ENCODE measurements at regions not wholly inside any gene's neighbourhood (a gene's known extent, or its start where the extent isn't known, plus 50 kb on each side); places are given as distances from the start of the nearest gene placed in this dataset.
"Not testable (repeated sequence)": the region's sequence is repeated elsewhere in the genome, so short reads cannot be mapped to it uniquely, and the experiment has no call there.

GRCh38 chr10:33861016-33861704, 526.7 kb upstream of the NRP1 start:
- no peak for DNase-seq (ENCODE audit: low spot score)

GRCh38 chr10:33860552-33860951, 526.1 kb upstream of the NRP1 start:
- DNase-seq (ENCODE audit: low spot score): no peak

DNA sequence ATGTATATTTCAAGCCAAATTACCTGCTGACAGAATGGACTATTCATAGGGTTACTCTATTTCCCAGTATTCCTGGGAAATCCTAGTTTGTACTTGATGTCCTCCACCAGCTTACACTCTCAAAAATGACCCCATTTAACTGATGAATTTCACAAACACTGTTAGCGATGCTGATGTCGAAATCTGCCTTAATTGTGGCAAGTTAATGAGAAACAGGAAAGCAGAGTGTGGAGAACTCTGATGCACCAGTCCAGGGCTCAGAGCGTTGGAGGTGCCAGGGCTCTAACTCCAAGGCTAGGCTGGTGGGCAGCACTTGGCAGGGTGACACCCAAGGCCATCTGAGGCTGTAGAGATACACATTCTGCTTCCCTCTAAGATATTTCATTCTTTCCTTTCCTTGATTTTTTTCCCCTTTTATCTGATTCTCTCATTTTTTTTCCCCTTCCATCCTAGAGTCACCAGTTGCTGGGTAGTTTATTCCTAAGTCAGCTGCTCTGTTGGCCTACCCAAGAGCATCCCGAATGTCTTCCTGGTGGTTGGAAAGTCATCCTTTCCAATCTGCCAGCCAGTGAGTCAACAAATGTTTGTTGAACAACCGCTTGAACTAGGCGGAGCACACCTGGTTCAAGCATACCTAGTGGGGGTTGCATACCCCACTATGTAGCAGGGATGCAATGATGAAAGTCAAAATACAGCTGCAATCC, 525.0 kb upstream of the NRP1 start:
- DNase-seq (ENCODE audit: low spot score): no peak

- DNase-seq (ENCODE audit: low spot score): no peak
Measured at GRCh38 chr10:33858326-33858725, 523.9 kb upstream of the NRP1 start.

DNA sequence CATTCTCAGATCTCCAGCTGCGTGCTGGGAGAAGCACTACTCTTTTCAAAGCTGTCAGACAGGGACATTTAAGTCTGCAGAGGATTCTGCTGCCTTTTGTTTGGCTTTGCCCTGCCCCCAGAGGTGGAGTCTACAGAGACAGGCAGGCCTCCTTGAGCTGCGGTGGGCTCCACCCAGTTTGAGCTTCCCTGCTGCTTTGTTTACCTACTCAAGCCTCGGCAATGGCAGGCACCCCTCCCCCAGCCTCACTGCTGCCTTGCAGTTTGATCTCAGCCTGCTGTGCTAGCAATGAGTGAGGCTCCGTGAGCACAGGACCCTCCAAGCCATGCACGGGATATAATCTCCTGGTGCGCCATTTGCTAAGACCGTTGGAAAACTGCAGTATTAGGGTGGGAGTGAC, 518.8 kb upstream of the NRP1 start:
- not testable (repeated sequence) for DNase-seq (ENCODE audit: low spot score)

DNA sequence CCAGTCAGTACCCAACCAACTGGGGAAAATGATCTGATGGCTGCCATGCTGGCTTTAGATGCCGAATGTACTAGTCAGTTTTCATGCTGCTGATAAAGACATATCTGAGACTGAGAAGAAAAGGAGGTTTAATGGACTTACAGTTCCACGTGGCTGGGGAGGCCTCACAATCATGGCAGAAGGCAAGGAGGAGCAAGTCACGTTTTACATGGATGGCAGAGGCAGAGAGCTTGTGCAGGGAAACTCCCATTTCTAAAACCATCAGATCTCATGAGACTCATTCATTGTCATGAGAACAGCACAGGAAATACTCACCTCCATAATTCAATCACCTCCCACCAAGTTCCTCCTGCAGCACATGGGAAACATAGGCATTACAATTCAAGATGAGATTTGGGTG, 508.9 kb upstream of the NRP1 start:
- DNase-seq (ENCODE audit: low spot score): no peak

- DNase-seq (ENCODE audit: low spot score): no peak
Measured at GRCh38 chr10:33841678-33842077, 507.2 kb upstream of the NRP1 start.

- DNase-seq (ENCODE audit: low spot score): no peak
Measured at GRCh38 chr10:33838731-33839130, 504.3 kb upstream of the NRP1 start.

DNA sequence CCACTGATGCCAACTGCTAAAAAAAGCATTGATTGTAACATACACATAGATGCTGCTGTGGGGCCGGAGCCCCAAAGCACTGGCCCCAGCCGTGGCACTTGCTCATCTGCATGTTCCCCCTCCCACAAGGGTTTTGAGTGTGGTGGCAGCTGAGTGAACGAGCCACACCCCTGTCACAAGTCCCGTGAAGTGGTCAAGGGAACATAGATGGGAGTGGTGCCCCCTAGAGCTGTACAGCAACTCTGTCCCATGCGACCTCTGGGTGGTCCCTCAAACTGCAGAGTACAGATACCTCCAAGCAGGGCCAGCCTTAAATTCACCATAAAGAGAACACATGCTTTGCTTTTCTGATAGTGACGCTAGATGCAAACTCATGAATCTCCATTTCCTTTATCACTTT, 503.3 kb upstream of the NRP1 start:
- DNase-seq (ENCODE audit: low spot score): no peak

DNA sequence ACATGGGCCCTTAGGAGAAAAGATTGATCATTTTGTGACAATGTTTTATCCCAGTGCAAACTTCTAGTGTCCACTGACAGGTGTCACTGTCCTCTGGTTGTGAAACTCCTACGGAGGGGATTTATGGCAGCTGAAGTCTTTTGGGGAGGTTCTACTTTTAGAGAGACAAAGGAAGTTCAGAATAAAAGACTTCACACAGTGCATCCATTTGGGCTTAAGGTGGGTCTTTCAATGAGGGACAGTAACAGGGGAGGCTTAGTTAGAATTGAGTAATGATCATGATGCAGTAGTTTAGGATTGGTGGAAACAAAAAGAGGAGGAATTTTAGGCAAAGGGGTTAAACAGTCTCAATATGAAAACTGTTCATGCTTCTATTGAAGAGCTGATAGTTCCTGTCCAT, 501.1 kb upstream of the NRP1 start:
- DNase-seq (ENCODE audit: low spot score): no peak

GRCh38 chr10:33833566-33833965, 499.1 kb upstream of the NRP1 start:
- DNase-seq (ENCODE audit: low spot score): no peak

GRCh38 chr10:33832124-33832787, 497.8 kb upstream of the NRP1 start:
- DNase-seq (ENCODE audit: low spot score): no peak

DNA sequence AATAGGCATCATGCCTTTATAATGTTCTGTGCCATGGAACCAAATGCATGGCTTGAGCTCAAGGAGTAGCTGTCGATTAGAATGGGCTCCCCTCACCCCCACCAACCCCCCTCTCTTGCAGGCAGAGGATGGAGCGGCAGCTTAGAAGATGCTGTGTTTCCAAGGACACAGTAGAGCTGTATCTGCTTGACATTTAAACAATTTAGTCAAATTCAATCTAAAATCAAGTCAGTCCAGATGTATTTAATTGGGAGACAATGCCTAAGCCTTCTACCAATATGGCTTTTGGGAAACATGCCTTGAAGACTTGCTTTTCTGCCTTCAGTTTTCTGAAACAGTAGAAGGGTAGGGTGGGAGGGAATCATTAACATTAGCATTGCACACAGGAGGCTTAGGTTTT, 497.1 kb upstream of the NRP1 start:
- no peak for DNase-seq (ENCODE audit: low spot score)

- not testable (repeated sequence) for DNase-seq (ENCODE audit: low spot score)
Measured at GRCh38 chr10:33829899-33830298, 495.4 kb upstream of the NRP1 start.

GRCh38 chr10:33828592-33828991, 494.1 kb upstream of the NRP1 start:
- DNase-seq (ENCODE audit: low spot score): no peak

DNA sequence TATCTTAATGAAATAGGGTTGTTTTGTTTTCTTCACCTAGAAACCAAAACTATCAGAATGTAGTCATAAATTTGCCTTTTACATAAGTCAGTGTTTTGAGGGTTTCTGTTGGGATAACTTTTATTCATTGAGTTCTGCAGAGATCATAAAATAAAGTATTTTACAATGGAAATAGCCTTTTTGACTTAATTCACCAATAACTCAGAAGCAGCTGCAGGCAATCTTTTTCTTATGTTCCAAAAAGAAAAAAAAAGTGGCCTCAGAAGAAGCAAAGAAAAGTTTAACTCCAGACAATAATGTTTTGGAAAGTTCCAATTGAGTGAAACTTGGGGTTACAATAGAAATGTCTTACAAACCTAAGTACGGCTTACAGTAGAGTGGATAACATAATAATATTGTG, 491.7 kb upstream of the NRP1 start:
- no peak for DNase-seq (ENCODE audit: low spot score)

DNA sequence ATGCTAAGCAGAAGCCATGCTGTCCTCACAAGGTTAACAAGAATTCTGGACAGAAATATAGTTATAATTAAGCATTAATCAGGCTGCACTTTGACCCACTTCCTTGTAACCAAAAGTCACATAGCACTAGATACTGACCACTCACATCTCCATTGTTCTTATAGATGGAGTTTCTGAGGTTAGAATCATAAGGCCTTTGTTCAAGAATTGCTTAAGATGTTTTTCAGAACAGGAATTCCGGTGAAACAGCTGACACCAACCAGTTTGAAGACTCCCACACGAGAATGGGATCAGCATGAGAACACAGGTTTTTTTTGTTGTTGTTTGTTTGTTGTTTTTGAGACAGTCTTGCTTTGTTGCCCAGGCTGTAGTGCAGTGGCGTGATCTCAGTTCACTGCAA, 488.3 kb upstream of the NRP1 start:
- no peak for DNase-seq (ENCODE audit: low spot score)

DNA sequence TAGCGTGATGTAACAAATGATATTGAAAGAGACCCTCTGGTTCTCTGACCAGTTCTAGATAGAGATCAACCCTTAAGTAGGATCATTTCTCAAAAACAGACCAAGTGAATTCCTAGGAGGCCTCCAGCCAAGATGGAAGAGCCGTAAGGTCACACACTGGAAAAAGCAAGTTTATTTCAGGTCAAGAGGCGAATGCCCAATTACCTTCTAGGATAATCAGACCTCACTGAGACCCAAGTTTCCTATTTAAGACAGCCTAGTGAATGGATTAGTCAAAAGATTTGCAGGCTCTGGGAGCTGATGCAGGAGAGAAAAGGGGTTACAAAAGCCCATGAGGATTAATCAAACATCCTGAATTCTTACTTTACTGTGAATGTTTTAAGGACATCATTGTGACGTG, 486.1 kb upstream of the NRP1 start:
- DNase-seq (ENCODE audit: low spot score): no peak

- no peak for DNase-seq (ENCODE audit: low spot score)
Measured at GRCh38 chr10:33819206-33819605, 484.7 kb upstream of the NRP1 start.

GRCh38 chr10:33818343-33818742, 483.9 kb upstream of the NRP1 start:
- DNase-seq (ENCODE audit: low spot score): no peak

- DNase-seq (ENCODE audit: low spot score): no peak
Measured at GRCh38 chr10:33817605-33818004, 483.1 kb upstream of the NRP1 start.

DNA sequence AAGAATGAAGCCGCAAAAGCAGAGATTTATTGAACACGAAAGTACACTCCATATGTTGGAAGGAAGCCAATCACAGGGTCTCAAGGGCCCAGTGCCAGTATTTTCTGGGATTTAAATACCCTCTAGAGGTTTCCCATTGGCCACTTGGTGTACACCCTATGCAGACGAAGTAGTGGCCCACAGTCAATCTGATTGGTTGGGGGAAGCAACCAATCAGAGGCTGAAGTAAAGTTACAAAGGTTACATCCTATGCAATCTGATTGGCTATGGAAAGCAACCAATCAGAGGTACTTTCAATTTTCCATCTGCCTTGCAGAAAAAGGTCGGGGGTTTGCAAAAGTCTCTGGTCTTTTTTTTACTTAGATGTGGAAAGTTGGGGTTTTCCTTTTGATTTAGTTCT, 481.3 kb upstream of the NRP1 start:
- DNase-seq (ENCODE audit: low spot score): no peak

- DNase-seq (ENCODE audit: low spot score): no peak
Measured at GRCh38 chr10:33813871-33814270, 479.4 kb upstream of the NRP1 start.

All from mucosa of gallbladder (tissue), 1 donor.